GM10248 (cell line): ENCODE measurements at regions not wholly inside any gene's neighbourhood (a gene's known extent, or its start where the extent isn't known, plus 50 kb on each side); places are given as distances from the start of the nearest gene placed in this dataset.

ENCODE experiments used
- CTCF ChIA-PET: fragments of 300-600 bp; sonication (Branson Sonifier 250); formaldehyde crosslinking; extraction: SDS; loops from one replicate; lab custom pipeline; 2021; ENCODE audit warnings: antibody characterized with exemption; lab: Yijun Ruan, JAX
- POLR2A ChIA-PET: fragments of 350-650 bp; sonication (Branson Sonifier 250); formaldehyde crosslinking; extraction: SDS; loops from one replicate; lab custom pipeline; 2020; ENCODE audit warnings: antibody characterized with exemption; lab: Yijun Ruan, JAX
- DNase-seq: peaks from one replicate; pipeline ENCODE4 v3.0.0; 2012; ENCODE audit errors: extremely low spot score
- TF ChIP-seq, protein P1 (sequence below): IDR thresholded peaks from 2 replicates; pipeline ENCODE4 v1.5.1; 2012; ENCODE audit warnings: mild to moderate bottlenecking, low read depth; ENCODE audit errors: extremely low read depth, missing control alignments, control extremely low read depth

DNA sequence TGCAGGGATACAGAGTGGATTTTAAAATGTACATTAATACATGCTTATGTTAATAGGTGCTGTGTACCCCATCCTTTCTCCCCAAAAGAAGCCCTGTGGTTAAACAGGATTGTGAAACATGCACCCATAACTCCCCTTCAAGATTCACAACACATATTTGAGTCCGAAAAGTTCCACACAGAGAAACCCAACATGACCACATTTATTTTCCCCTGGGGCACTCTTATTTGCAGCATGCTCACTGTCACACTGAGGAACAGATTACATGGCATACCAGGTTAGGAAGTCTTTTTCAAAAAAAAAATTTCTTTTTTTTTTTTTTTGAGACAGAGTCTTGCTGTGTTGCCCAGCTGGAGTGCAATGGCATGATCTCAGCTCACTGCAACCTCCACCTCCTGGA lies 67.7 kb upstream of the COL5A2 start:
- POLR2A ChIA-PET, result no interaction called here
- no peak for DNase-seq
- CTCF ChIA-PET, result no interaction called here
- TF ChIP-seq, protein P1, sequence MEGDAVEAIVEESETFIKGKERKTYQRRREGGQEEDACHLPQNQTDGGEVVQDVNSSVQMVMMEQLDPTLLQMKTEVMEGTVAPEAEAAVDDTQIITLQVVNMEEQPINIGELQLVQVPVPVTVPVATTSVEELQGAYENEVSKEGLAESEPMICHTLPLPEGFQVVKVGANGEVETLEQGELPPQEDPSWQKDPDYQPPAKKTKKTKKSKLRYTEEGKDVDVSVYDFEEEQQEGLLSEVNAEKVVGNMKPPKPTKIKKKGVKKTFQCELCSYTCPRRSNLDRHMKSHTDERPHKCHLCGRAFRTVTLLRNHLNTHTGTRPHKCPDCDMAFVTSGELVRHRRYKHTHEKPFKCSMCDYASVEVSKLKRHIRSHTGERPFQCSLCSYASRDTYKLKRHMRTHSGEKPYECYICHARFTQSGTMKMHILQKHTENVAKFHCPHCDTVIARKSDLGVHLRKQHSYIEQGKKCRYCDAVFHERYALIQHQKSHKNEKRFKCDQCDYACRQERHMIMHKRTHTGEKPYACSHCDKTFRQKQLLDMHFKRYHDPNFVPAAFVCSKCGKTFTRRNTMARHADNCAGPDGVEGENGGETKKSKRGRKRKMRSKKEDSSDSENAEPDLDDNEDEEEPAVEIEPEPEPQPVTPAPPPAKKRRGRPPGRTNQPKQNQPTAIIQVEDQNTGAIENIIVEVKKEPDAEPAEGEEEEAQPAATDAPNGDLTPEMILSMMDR, result no peak

DNA sequence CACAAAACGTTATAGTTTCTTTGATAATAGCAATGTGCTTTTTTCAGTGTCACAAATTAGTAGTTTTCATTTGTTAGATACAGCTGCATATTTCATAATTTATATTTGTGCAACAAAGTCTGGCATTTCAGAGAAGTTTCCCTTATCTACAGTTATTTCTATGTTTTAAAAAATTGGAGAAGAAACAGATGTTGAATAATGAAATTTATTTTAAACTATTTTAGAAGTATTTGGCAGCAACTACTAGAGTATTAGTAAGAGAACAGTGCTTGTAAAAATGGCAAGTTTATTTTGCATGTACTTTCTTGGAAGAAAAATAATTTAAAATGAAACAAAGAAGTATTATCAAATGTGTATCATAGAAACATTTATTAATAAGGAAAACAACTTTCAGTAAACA lies 68.6 kb upstream of the COL5A2 start:
- POLR2A ChIA-PET, result no interaction called here
- TF ChIP-seq, protein P1, result no peak
- no peak for DNase-seq
- CTCF ChIA-PET, result no interaction called here

DNA sequence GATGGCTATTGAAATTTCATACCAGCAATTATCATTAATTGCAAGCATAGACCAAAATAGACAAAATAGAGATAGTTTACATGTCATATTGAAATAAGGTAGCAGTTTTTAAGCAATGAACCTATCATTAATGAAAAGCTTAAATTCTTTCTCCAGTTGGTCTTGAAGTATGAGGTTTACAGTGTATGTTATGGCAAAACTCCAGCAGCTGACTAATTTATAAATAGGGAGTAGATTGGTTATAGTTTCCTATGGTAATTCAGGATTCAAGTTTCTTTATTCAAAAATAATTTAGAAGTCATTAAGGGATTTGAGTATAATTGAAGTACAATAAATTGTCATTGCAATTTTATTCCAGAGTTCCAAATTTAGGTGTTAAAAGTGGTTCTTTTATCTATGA lies 69.6 kb upstream of the COL5A2 start:
- no peak for DNase-seq
- TF ChIP-seq, protein P1, result no peak
- POLR2A ChIA-PET, result no interaction called here
- CTCF ChIA-PET, result interaction anchor here (1.2 kb wide), 2 partner anchors 11 to 13 kb away, joined by 3 read pairs; no protein-coding TSS in a partner anchor

DNA sequence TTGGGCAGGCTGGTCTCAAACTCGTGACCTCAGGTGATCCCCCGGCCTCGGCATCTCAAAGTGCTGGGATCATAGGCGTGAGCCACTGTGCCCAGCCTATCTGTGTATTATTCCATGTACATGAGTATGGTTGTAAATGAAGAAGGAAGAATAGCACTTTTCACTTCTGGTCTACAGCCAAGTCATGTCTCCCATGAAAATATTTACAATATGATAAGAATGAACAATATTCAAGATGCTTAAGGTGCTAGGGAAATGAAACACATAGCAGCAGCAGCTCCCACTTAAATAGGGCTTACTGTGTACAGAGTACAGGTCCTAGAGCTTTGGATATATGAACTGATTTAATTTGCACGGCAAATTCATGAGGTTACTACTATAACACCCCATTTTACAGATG lies 70.3 kb upstream of the COL5A2 start:
- no peak for DNase-seq
- POLR2A ChIA-PET, result no interaction called here
- TF ChIP-seq, protein P1, result no peak
- CTCF ChIA-PET, result interaction anchor here (1.2 kb wide), 1 partner anchor 12 kb away, joined by 3 read pairs; no protein-coding TSS in a partner anchor

DNA sequence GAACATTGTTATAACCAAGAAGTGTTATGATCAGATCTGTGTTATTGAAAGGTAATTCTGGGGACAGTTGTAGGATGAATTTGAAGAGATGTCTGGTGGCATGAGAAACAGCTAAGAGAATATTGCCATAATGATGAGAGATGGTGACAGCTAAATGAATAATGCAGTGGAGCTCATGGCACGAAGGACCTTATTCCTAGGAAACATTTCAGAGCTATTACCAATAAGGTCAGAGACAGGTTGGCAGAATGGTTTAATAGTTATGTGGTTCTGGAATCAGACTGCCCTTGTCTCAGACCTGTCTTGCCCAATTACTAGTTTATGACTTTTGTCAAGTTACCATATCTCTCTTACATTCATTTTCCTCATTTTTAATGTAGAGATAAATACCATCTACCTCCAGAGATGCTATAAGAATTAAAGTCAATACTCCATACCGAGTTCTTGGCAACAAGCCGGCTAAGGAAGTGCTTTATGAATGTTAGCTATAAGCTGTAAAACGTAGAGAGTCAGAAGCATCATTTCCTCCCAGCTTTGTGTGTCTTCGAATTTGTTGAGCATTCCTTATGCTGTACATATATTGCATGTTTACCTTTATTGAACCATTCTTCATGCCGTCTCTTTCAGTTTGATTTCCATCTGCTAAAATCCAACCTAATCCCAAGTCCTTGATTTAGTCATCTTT lies 73.6 kb upstream of the COL5A2 start:
- ChIA-PET CTCF (interaction anchor here (0.8 to 1.0 kb wide), 3 partner anchors 9 to 20 kb away, joined by 3 to 4 read pairs (median 3); no protein-coding TSS in a partner anchor), POLR2A (no interaction called here)
- TF ChIP-seq, protein P1, result no peak
- no peak for DNase-seq

DNA sequence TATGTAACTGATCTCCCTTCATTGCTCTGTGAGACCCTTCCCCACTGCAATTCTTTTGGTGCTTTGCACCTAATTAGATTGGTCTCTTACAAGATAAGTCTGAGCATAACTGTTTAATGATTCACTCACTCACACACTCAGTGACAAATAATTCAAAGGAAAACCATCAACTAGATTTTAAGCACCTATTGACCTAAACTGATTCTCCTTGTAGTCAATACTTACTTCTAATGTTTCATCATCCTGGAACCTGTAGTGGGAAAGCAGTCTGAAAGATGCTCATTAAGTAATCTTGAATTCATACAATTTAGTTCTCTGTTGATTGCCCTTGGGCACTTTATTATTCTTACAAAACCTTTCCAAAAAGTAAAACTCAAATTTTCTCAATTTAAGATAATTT lies 74.3 kb upstream of the COL5A2 start:
- no peak for DNase-seq
- TF ChIP-seq, protein P1, result no peak
- ChIA-PET POLR2A (no interaction called here), CTCF (interaction anchor here (0.8 kb wide), 1 partner anchor 12 kb away, joined by 3 read pairs; no protein-coding TSS in a partner anchor)
